ENCODE measurements at regions not wholly inside any gene's neighbourhood (a gene's known extent, or its start where the extent isn't known, plus 50 kb on each side); places are given as distances from the start of the nearest gene placed in this dataset.

DNA sequence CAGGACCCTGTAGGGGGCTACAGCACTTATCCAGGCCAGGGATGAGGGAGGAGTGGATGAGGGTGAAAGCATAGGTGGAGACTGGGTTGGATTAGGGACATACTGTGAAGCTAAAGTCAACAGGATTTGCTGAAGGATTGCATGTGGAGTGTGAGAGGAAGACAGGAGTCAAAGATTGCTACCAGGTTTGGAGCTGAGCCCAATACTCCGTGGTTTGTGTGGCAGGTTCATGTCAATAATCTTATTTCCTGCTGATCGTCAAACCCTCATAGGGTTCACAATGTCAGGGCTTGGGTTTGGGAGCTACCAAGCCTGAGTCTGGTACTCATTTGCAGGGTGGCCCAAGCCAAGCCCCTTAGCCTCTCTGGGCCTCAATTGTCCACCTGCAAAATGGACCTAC is 77.1 kb upstream of the PLXNC1 start:
- Histone ChIP-seq H3K36me3 (replicated peaks in 1 of 2) (no peaks in the 10 kb centered on the region), H3K4me3 (no peak overlapping the region), H3K27ac (no peak overlapping the region), H3K27me3 (no peaks in the 10 kb centered on the region), H3K4me1 (replicated peaks in 1 of 2) (peaks cover 0 to 15% of the 10 kb centered on the region in 2 donors), H3K9me3 (replicated peaks in 1 of 3) (no peaks in the 10 kb centered on the region)
- DNase-seq, result no peak
- TF ChIP-seq, protein P1, sequence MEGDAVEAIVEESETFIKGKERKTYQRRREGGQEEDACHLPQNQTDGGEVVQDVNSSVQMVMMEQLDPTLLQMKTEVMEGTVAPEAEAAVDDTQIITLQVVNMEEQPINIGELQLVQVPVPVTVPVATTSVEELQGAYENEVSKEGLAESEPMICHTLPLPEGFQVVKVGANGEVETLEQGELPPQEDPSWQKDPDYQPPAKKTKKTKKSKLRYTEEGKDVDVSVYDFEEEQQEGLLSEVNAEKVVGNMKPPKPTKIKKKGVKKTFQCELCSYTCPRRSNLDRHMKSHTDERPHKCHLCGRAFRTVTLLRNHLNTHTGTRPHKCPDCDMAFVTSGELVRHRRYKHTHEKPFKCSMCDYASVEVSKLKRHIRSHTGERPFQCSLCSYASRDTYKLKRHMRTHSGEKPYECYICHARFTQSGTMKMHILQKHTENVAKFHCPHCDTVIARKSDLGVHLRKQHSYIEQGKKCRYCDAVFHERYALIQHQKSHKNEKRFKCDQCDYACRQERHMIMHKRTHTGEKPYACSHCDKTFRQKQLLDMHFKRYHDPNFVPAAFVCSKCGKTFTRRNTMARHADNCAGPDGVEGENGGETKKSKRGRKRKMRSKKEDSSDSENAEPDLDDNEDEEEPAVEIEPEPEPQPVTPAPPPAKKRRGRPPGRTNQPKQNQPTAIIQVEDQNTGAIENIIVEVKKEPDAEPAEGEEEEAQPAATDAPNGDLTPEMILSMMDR (IDR thresholded peaks at IDR 0.05), result no peak
- no peak for TF ChIP-seq POLR2A (IDR thresholded peaks at IDR 0.05)
- 43 to 54% (median 50%) methylated on average over 2 of the region's 2 CpGs for WGBS, 4 donors
- intact Hi-C loops (cut with DNase I), result no loop called here

DNA sequence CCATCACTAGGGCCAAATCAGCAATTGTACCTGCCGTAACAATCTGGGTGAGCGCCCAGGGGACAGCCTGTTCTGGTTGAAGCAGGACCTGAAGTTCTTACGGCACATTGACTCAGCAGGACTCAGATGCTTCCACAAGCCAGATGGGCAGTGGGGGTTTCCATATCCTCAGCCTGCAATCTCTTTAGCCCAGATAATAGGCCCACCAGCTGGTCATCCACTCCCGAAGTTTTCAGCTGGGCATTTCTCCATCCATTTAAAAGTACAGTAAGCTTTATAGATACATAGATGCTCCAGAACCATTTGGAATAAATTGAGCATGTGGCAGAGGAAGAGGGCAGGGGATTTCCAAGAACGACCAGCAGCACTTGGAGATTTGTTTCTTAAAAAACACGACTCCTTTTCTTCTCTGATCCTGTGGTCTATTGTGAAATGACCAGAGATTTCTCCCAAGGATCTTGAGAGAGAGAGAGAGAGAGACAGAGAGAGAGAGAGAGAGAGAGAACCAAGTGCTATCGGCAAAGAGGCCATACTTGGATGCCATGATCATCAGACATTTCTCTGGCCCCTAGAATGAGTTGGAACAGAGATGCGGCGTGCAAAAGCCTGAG is 74.8 kb upstream of the PLXNC1 start:
- peak overlapping the region in 3 of 5 donors; percentile 30 to 86 (median 77) for H3K27ac ChIP-seq
- TF ChIP-seq, protein P1 (IDR thresholded peaks at IDR 0.05), result no peak
- TF ChIP-seq POLR2A (IDR thresholded peaks at IDR 0.05), result no peak
- no peak overlapping the region for H3K4me3 ChIP-seq
- no peak for DNase-seq
- H3K9me3 ChIP-seq (replicated peaks in 1 of 3), result no peaks in the 10 kb centered on the region
- WGBS, 4 donors, result 84 to 90% (median 87%) methylated on average over 8 to 9 of the region's 9 CpGs
- no peaks in the 10 kb centered on the region for H3K36me3 ChIP-seq (replicated peaks in 1 of 2)
- intact Hi-C loops (cut with DNase I), result no loop called here
- H3K4me1 ChIP-seq (replicated peaks in 1 of 2), result peaks cover 0 to 15% of the 10 kb centered on the region in 2 donors
- H3K27me3 ChIP-seq, result no peaks in the 10 kb centered on the region

DNA sequence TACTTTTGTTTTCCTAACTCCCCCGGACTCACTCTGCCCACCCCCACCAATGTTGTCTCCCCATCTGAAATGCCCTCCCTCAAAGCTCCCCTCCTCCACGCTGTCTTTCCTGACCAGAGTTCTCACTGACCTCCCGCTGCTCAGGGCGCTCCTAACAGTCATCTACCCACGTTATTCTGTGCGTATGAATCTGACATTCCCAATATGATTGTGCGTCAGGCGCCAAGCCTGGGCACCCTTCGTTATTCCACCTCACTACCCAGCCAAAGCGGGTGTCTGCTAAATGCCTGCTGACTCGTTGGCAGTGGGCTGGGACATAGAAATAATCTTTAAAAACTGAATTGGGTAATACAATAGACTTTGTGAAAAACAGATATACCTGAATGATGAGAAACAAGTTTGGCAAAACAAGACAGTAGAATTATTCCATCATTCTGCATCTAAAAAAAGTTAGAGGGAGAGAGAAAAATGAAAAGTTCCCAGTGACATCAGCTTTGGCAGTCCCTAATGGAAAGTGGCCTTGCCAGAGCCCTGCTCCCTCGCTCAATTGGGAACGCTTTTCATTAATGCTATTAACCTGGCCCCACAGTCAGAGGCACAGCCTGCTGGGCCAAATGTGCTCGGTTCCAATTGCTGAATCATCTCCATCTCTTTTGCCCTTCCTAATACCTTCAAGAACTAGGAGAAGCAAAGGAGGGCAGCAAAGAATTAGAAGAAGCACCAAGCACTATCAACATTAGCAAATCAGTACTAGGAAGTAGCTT is 74.0 kb upstream of the PLXNC1 start:
- Histone ChIP-seq H3K27me3 (no peaks in the 10 kb centered on the region), H3K4me1 (replicated peaks in 1 of 2) (peaks cover 0 to 15% of the 10 kb centered on the region in 2 donors), H3K36me3 (replicated peaks in 1 of 2) (no peaks in the 10 kb centered on the region), H3K4me3 (no peak overlapping the region), H3K9me3 (replicated peaks in 1 of 3) (no peaks in the 10 kb centered on the region), H3K27ac (peak overlapping the region in 4 of 5 donors; percentile 55 to 86 (median 70))
- no peak for TF ChIP-seq POLR2A (IDR thresholded peaks at IDR 0.05)
- TF ChIP-seq, protein P1 (IDR thresholded peaks at IDR 0.05), result peak in 2 of 6 experiments; percentile 7 to 22
- peak; percentile 73 to 88 (median 81) for DNase-seq
- intact Hi-C loops (cut with DNase I), result no loop called here
- WGBS, 4 donors, result 63 to 67% (median 66%) methylated on average over 14 of the region's 14 CpGs

DNA sequence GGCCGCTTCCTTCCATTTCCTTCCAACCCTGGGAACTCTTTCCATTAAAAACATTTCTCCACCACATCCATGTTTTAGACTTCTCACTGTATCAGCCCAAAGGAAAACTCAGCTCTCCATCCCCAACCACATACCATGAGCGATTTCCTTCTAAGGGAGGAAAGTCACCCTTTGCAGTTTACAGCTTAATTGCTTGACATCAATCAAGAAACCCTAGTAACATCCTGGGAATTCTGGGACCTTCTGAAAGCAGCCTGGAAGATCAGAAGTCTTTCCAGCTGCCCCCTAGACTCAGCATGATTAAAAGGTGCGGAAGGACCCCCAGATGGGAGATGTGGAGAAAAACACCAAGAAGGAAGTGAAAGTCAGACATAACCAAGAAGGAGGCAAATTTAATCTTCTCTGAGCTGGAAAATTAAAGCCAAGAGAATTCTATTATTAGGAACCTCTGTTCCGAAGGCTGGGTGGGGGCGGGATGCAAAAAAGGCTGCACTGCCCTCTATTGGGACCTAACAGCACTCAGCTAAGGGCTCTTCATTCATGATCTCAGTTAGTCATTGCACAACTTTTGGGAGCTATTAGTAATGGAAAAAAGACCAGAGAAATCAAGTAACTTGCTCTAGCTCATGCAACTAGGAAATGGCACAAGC is 73.3 kb upstream of the PLXNC1 start:
- Histone ChIP-seq H3K4me1 (replicated peaks in 1 of 2) (peaks cover 0 to 15% of the 10 kb centered on the region in 2 donors), H3K4me3 (no peak overlapping the region), H3K27me3 (no peaks in the 10 kb centered on the region), H3K9me3 (replicated peaks in 1 of 3) (no peaks in the 10 kb centered on the region), H3K27ac (peak overlapping the region in 4 of 5 donors; percentile 55 to 86 (median 70)), H3K36me3 (replicated peaks in 1 of 2) (no peaks in the 10 kb centered on the region)
- TF ChIP-seq POLR2A (IDR thresholded peaks at IDR 0.05), result no peak
- TF ChIP-seq, protein P1 (IDR thresholded peaks at IDR 0.05), result peak; percentile 39 to 72 (median 64)
- DNase-seq, result peak; percentile 67 to 87 (median 85)
- WGBS, 4 donors, result 39 to 53% (median 40%) methylated on average over 5 of the region's 5 CpGs
- intact Hi-C loops (cut with DNase I), result no loop called here
